HG03558 (cell line): ENCODE measurements at regions not wholly inside any gene's neighbourhood (a gene's known extent, or its start where the extent isn't known, plus 50 kb on each side); places are given as distances from the start of the nearest gene placed in this dataset.

Source experiments
- ATAC-seq: cut with Tn5 transposase; IDR thresholded peaks from one replicate; pipeline ENCODE4 v1.9.1; 2021; ENCODE audit warnings: moderate number of reproducible peaks; ENCODE audit not compliant: unreplicated experiment; ENCODE audit errors: extremely low read depth

- ATAC-seq: no peak
These were observed 69.7 kb upstream of the ADCY2 start for GRCh38 chr5:7325975-7326913.

GRCh38 chr5:7329141-7329540 is 66.8 kb upstream of the ADCY2 start:
- no peak for ATAC-seq

GRCh38 chr5:7329712-7330111 is 66.2 kb upstream of the ADCY2 start:
- ATAC-seq: no peak

GRCh38 chr5:7330256-7330655 is 65.7 kb upstream of the ADCY2 start:
- no peak for ATAC-seq

GRCh38 chr5:7331131-7331530 is 64.8 kb upstream of the ADCY2 start:
- ATAC-seq: no peak
